Left ventricle myocardium inferior (tissue), 1 donor: ENCODE measurements at regions not wholly inside any gene's neighbourhood (a gene's known extent, or its start where the extent isn't known, plus 50 kb on each side); places are given as distances from the start of the nearest gene placed in this dataset.

ENCODE experiments used
- DNase-seq: peaks from one replicate; pipeline ENCODE4 v3.0.0-alpha.2; 2020
- H3K27ac ChIP-seq: fragments of 200-600 bp; replicated peaks from 2 replicates; pipeline ENCODE4 v1.8.0; 2021
- H3K27me3 ChIP-seq: fragments of 200-600 bp; 2 replicates; pipeline ENCODE4 v1.8.0; 2021; ENCODE audit warnings: low read depth
- H3K36me3 ChIP-seq: fragments of 200-600 bp; 2 replicates; pipeline ENCODE4 v1.8.0; 2021
- H3K4me1 ChIP-seq: fragments of 200-600 bp; 2 replicates; pipeline ENCODE4 v1.8.0; 2021
- H3K4me3 ChIP-seq: fragments of 200-600 bp; 2 replicates; pipeline ENCODE4 v1.8.0; 2021; ENCODE audit warnings: mild to moderate bottlenecking, moderate library complexity
- H3K9me3 ChIP-seq: fragments of 200-600 bp; replicated peaks from 2 replicates; pipeline ENCODE4 v1.8.0; 2021
- intact Hi-C: fragments of 100-400 bp; cut with micrococcal nuclease; formaldehyde crosslinking; loops from one replicate; pipeline ENCODE4 v1.11.0; 2022
- TF ChIP-seq, protein P1 (sequence below): fragments of 200-600 bp; IDR thresholded peaks from 2 replicates; pipeline ENCODE4 v1.8.0; 2021; ENCODE audit warnings: antibody characterized with exemption, mild to moderate bottlenecking, borderline replicate concordance
- donor health status: DM: no; HTN: yes; CAD: no; lungs with severe emphysema.

DNA sequence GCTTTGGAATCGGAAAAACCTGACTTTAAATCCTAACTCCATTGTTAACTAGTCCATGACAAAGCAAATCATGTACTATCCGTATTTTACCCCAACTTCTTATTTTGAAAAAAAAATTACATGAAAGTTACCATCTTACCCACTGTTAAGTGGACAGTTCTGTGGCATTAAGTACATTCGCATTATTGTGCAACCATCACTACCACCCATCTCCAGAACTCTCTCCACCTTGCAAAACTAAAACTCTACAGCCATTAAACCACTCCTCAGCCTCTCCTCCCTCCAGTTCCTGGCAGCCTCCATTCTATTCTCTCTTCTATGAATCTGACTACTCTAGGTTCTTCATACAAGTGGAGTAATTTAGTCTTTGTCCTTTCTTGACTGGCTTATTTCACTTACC is 176.5 kb downstream of the USP12 start:
- Histone ChIP-seq H3K27ac (no peak overlapping the region), H3K36me3 (no peaks in the 10 kb centered on the region), H3K9me3 (peaks cover 2% of the 10 kb centered on the region), H3K4me3 (no peak overlapping the region), H3K27me3 (no peaks in the 10 kb centered on the region), H3K4me1 (peaks cover 36% of the 10 kb centered on the region)
- no peak for DNase-seq
- TF ChIP-seq, protein P1, sequence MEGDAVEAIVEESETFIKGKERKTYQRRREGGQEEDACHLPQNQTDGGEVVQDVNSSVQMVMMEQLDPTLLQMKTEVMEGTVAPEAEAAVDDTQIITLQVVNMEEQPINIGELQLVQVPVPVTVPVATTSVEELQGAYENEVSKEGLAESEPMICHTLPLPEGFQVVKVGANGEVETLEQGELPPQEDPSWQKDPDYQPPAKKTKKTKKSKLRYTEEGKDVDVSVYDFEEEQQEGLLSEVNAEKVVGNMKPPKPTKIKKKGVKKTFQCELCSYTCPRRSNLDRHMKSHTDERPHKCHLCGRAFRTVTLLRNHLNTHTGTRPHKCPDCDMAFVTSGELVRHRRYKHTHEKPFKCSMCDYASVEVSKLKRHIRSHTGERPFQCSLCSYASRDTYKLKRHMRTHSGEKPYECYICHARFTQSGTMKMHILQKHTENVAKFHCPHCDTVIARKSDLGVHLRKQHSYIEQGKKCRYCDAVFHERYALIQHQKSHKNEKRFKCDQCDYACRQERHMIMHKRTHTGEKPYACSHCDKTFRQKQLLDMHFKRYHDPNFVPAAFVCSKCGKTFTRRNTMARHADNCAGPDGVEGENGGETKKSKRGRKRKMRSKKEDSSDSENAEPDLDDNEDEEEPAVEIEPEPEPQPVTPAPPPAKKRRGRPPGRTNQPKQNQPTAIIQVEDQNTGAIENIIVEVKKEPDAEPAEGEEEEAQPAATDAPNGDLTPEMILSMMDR = no peak
- intact Hi-C loops = no loop called here

DNA sequence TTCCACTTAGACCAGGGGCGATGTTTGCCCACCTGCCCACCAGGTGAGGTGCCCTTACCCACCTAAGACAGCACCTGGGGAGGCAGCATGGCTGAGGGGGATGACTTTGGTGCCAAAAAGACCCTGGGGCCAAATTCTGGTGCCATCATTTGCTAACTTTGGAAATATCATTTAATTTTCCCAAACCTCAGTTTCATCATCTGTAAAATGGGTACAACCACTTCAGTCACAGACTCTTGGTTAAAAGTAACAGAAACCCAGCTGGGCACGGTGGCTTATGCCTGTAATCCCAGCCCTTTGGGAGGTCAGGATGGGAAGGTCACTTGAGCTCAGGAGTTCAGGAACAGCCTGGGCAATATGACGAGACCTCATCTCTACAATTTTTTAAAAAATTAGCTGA is 177.8 kb downstream of the USP12 start:
- Histone ChIP-seq H3K27me3 (no peaks in the 10 kb centered on the region), H3K36me3 (no peaks in the 10 kb centered on the region), H3K4me3 (no peak overlapping the region), H3K27ac (no peak overlapping the region), H3K4me1 (peaks cover 35% of the 10 kb centered on the region), H3K9me3 (peaks cover 2% of the 10 kb centered on the region)
- intact Hi-C loops = no loop called here
- TF ChIP-seq, protein P1 = no peak
- no peak for DNase-seq

DNA sequence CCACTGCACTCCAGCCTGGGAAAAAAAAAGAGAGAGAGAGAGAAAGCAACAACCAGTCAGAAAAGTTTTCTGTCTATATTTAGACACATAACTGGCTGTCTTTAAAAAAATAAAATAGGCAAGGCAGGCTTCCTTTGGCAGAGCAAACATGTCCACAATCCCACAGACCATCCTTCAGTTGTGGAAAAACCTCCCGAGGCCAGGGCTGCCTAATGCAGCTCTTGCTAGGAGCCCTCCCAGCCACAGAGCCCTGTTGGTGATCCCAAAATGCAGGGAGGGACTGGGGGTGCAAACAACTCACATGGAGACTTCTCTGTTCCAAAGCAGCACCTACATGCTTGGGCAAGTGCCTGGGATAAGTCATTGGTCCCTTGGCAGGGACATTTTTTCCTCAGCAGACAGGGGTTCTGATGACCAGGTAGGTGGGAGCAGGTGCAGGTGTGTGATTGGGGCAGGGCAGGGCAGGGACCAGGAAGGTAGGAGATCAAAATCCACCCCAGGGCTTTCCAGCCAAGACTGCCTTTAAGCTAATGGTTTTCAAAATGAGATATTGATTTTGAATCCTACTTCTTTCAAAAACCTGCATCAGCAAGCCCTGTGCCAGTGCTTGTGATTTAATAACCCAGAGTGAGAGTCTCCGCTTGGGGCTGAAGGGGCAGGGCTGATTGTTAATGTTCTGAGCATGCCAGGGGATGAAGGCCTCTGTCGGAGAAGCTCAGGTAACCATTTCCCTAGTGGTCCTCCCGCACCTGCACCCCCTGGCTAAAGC is 178.5 kb downstream of the USP12 start:
- Histone ChIP-seq H3K36me3 (no peaks in the 10 kb centered on the region), H3K4me1 (peaks cover 28% of the 10 kb centered on the region), H3K27me3 (no peaks in the 10 kb centered on the region), H3K27ac (no peak overlapping the region), H3K9me3 (peaks cover 2% of the 10 kb centered on the region), H3K4me3 (no peak overlapping the region)
- intact Hi-C loops = no loop called here
- TF ChIP-seq, protein P1 = no peak
- DNase-seq = no peak

DNA sequence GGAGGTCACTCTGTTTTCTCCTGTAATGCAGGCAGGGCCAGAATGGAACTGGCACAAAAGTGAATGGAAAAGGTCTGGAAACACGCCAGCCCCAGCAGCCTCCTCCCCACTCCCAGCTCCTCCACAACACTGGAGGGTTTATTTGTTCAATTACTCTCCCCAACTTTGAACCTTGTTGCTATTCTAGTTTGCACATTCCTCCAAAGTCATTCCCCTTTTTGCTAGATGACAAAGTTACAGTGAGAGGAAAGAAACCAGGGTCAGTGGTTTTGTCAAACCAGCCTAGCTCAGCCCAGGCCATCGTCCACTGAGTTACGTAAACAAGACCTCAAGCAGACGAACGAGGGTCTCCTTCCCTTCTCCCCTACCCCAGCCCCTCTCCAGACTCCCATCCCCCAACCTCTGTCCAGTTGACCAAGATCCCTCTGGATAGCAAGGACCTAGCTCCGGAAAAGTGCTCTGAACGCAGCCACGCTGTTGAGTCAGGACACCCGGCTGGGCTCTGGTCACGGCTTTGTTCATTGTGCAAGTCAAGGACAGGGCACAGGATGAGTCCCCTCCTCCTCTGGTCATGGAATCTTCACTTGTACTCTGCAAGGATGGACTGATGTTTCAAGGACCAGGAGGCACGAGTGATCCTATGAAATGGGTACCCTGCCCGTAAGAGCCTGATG is 180.0 kb downstream of the USP12 start:
- peaks cover 2% of the 10 kb centered on the region for H3K9me3 ChIP-seq
- no peak overlapping the region for H3K4me3 ChIP-seq
- H3K27ac ChIP-seq = no peak overlapping the region
- intact Hi-C loops = no loop called here
- H3K36me3 ChIP-seq = no peaks in the 10 kb centered on the region
- H3K4me1 ChIP-seq = peaks cover 16% of the 10 kb centered on the region
- no peak for DNase-seq
- TF ChIP-seq, protein P1 = no peak
- no peaks in the 10 kb centered on the region for H3K27me3 ChIP-seq

DNA sequence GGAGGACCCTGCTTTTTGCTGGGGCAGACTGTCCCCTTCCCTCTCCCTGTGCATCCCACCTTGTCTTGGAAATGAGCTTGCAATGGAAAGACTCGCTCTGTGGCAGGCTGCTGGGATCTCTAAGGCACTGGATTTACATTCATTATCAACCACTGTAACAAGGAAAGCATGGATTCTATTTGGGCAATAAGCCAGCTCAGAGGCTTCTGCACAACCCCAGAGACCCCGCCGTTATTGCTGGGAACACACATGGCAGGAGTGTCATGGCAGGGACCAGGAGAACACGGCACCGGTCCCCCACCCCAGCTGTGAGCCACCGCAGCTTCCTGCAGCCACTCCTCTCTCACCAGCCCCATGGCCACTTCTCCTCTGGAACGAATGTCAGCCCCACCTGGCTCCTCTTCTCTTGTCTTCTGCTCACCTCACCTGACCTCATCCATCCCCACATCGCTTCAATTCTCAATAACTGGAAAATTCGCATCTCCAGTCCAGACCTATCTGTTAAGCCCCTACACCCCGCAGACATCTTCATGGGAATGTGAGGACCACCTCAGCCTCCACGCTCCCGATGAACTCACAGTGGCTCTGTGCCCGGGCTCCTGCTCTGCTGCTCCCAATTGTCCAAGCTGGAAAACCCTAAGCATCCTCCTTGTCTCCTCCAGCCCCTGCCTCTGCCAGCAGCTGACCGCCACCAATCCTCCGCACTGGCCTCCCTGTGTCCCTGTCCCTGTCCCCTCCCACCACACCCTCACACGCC is 181.5 kb downstream of the USP12 start:
- Histone ChIP-seq H3K4me1 (peaks cover 18% of the 10 kb centered on the region), H3K9me3 (no peaks in the 10 kb centered on the region), H3K36me3 (no peaks in the 10 kb centered on the region), H3K27ac (no peak overlapping the region), H3K27me3 (no peaks in the 10 kb centered on the region), H3K4me3 (no peak overlapping the region)
- TF ChIP-seq, protein P1 = no peak
- intact Hi-C loops = loop anchor here (5.0 kb wide), 1 partner anchor 367 kb away; no protein-coding TSS in a partner anchor
- no peak for DNase-seq
